ENCODE measurements at regions not wholly inside any gene's neighbourhood (a gene's known extent, or its start where the extent isn't known, plus 50 kb on each side); places are given as distances from the start of the nearest gene placed in this dataset.
A peak's percentile ranks its signal among the peaks of the same experiment; 100 is the strongest.

DNA sequence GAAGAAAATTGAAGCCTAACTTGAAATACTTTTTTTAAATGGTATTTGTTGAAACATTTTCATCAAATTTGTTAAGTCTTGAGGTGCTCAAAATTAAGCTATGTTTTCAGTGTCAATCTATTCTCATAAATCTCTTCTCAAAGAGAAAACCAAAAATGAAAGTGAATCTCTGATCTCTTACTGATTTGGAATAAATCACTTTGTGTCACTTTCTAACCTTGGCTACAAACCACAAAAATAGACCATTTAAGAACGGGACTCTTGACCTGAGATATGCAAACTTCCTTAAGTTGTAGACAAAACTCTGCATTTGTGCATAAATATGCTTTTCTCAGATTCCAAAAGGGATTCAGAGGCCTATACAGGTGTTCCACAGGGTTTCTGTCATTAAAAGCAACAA lies 192.9 kb downstream of the SEC23A start:
- peak; percentile 7 for DNase-seq (ENCODE audit: low spot score)
- TF ChIP-seq, protein P1, sequence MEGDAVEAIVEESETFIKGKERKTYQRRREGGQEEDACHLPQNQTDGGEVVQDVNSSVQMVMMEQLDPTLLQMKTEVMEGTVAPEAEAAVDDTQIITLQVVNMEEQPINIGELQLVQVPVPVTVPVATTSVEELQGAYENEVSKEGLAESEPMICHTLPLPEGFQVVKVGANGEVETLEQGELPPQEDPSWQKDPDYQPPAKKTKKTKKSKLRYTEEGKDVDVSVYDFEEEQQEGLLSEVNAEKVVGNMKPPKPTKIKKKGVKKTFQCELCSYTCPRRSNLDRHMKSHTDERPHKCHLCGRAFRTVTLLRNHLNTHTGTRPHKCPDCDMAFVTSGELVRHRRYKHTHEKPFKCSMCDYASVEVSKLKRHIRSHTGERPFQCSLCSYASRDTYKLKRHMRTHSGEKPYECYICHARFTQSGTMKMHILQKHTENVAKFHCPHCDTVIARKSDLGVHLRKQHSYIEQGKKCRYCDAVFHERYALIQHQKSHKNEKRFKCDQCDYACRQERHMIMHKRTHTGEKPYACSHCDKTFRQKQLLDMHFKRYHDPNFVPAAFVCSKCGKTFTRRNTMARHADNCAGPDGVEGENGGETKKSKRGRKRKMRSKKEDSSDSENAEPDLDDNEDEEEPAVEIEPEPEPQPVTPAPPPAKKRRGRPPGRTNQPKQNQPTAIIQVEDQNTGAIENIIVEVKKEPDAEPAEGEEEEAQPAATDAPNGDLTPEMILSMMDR (IDR thresholded peaks at IDR 0.05; ENCODE audit: extremely low read depth, insufficient read depth, missing control alignments) = no peak
- in situ Hi-C loops (cut with MboI; ENCODE audit: low pct_unique_long_range_greater_than_20kb, low sequenced_read_pairs, unreplicated experiment) = no loop called here

DNA sequence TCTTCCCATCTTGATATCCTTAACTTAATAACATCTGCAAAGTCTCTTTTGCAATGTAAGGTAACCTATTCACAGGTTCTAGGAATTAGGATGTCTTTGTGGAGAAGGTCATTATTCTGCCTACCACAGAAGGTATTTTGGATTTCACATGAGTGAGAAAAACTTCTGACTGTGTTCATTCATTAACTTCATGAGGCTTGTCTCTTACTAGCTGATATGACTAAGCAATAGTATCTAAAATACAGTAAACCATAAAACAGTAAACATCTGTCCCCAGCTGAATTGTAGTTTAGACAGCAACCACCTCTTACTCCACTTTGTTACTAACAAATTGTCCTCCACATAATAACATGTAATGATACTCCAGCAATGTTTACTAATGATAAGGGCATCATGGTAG lies 198.1 kb downstream of the SEC23A start:
- in situ Hi-C loops (cut with MboI; ENCODE audit: low pct_unique_long_range_greater_than_20kb, low sequenced_read_pairs, unreplicated experiment) = no loop called here
- no peak for DNase-seq (ENCODE audit: low spot score)
- TF ChIP-seq, protein P1 (IDR thresholded peaks at IDR 0.05; ENCODE audit: extremely low read depth, insufficient read depth, missing control alignments) = no peak

DNA sequence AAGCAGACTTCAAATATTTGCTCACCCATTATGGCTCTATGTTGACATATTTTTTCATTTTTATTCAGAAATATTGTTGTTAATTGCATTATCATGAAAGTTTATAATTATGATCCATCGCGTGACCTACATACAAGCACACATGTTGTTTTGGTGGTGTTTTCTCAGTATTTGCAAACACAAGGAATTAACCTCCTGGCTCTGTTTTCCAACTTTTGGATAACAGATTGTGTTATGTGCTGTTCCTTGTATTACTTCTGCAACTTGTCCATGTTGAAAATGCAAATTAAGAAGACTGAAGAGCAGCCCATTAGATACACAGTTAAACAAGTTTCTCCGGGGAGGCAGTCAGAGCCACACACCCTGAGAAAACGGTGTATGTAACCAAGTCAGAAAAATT lies 201.2 kb downstream of the SEC23A start:
- TF ChIP-seq, protein P1 (IDR thresholded peaks at IDR 0.05; ENCODE audit: extremely low read depth, insufficient read depth, missing control alignments) = no peak
- no peak for DNase-seq (ENCODE audit: low spot score)

DNA sequence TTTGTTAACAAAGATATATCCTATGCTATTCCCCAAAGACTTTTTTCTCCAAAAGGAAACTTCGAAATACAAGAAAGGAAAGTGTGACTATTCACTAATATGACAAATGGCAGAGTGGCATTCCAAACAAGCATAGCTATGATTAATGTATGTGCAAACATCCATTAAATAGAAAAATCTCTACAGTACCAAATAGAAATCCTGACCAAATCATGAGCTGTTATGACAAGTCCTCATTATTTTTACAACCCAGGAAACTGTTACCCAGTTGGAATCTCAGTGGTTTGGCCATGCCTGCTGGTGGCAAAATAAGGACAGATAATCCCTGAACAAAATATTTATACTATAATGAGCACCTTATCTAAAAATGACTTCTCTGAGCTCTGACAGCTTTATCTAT lies 202.1 kb downstream of the SEC23A start:
- DNase-seq (ENCODE audit: low spot score) = no peak
- in situ Hi-C loops (cut with MboI; ENCODE audit: low pct_unique_long_range_greater_than_20kb, low sequenced_read_pairs, unreplicated experiment) = no loop called here
- TF ChIP-seq, protein P1 (IDR thresholded peaks at IDR 0.05; ENCODE audit: extremely low read depth, insufficient read depth, missing control alignments) = no peak

More for the DNA sequence above, 201.2 kb downstream of the SEC23A start:
- in situ Hi-C loops (cut with MboI; ENCODE audit: low pct_unique_long_range_greater_than_20kb, low sequenced_read_pairs, unreplicated experiment) = no loop called here

DNA sequence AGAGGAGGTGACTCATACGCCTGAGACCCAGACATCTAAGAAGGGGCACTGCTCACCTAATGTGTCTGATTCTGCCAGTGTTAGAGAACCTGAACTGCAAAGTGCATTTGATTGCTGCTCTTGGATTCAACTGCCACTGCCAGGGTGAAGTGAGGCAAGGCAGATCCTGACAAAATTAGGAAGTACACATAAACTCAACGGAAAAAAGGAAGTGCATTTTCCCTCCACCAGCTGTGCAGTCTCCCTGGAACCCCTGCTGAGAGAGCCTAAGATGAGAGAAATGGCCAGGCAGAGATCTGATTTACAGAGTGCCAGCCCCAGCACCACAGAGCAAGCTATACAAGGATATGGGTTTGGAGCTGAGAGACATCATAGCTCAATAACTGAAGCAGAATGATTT lies 215.3 kb downstream of the SEC23A start:
- in situ Hi-C loops (cut with MboI; ENCODE audit: low pct_unique_long_range_greater_than_20kb, low sequenced_read_pairs, unreplicated experiment) = no loop called here
- TF ChIP-seq, protein P1 (IDR thresholded peaks at IDR 0.05; ENCODE audit: extremely low read depth, insufficient read depth, missing control alignments) = no peak
- DNase-seq (ENCODE audit: low spot score) = no peak

DNA sequence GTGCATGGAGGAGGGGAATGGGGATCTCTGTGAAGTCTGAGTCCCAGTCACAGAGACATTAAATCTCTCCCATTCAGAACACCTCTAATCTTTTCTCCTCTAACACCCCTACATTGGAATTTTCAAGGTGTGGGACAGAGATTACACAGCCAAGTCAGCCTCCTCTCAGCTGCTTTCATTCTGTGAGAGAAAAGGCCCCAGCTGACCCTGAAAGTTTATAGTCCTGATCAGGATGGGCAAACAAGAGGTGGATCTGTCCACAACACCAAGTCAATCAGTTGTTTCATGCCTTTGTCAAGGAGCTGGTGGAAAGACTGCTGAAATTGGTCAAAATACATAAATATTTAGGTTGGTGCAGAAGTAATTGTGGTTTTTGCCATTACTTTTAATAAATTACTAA lies 218.9 kb downstream of the SEC23A start:
- DNase-seq (ENCODE audit: low spot score) = no peak
- TF ChIP-seq, protein P1 (IDR thresholded peaks at IDR 0.05; ENCODE audit: extremely low read depth, insufficient read depth, missing control alignments) = no peak

DNA sequence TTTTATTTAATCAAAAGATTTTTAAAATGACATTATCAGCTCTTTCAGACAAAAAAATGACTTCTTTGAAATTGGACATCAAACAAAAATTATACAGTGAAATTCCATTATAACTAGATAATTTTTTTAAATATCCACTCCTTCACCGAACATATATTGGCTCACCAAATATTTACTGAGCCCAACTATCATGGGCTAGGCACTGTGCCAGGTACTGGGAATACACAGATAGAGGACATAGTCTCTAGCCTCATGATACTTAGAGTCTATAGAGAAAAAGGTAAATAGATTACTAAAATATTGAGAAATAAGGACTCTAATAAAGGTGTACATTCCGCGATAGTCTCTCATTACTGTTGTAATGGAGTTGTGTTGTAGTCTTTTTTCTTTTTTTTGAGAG lies 219.9 kb downstream of the SEC23A start:
- DNase-seq (ENCODE audit: low spot score) = no peak
- TF ChIP-seq, protein P1 (IDR thresholded peaks at IDR 0.05; ENCODE audit: extremely low read depth, insufficient read depth, missing control alignments) = no peak
- in situ Hi-C loops (cut with MboI; ENCODE audit: low pct_unique_long_range_greater_than_20kb, low sequenced_read_pairs, unreplicated experiment) = no loop called here

More for the DNA sequence above, 218.9 kb downstream of the SEC23A start:
- in situ Hi-C loops (cut with MboI; ENCODE audit: low pct_unique_long_range_greater_than_20kb, low sequenced_read_pairs, unreplicated experiment) = no loop called here
